ENCODE measurements at regions not wholly inside any gene's neighbourhood (a gene's known extent, or its start where the extent isn't known, plus 50 kb on each side); places are given as distances from the start of the nearest gene placed in this dataset.
"Not testable (repeated sequence)": the region's sequence is repeated elsewhere in the genome, so short reads cannot be mapped to it uniquely, and the experiment has no call there.

DNA sequence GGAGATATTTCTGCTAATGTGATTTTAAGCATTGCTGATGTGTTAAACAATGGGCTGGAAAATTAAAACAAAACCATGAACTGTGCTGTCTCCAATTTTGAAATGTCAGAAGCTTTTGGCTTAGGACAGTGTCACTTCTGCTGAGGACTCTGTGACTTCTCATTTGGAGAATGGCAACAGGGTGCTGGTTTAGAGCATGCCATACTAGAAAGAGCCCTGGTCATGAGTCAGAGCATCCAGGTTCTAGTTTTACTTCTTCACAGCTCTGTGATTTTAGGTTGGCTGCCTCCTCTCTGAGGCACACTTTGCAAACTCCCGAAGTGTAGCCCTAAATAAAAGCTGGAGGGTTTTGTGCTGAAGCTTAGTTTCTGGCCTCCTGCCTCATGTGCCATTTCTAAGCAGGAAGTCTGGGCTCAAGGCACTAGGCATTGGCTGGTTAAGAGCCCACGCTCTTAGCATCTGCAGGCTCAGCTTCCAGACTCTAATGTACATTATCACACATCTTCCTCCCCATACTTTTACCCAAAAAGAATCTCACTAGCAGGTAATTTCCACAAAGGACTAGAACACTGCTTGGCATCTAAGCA, 193.8 kb downstream of the CNTN3 start:
- DNase-seq (ENCODE audit: low spot score): no peak

DNA sequence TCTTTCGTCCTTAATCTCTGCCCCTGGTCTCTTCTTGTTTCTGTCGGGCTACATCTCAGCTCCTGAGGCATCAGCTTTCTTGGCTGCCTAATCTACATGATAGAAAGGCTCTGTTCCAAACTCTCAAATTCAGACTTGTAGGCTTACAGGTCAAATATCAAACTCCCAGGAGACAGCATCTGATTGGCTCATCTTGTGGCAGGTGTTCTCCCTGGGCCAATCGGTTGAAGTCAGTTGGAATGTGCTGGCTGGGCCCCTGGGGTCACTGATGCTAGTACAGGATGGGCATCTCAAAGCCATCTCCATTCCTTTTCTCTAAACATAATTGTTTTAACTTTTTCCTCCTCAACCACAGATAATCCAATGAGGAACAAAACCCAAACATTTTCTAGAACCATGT, 198.7 kb downstream of the CNTN3 start:
- no peak for DNase-seq (ENCODE audit: low spot score)

- DNase-seq (ENCODE audit: low spot score): no peak
These were observed 200.8 kb downstream of the CNTN3 start for GRCh38 chr3:74413547-74414241.

GRCh38 chr3:74410276-74410941, 204.1 kb downstream of the CNTN3 start:
- DNase-seq (ENCODE audit: low spot score): no peak

GRCh38 chr3:74409066-74409465, 205.4 kb downstream of the CNTN3 start:
- DNase-seq (ENCODE audit: low spot score): no peak

GRCh38 chr3:74403307-74403706, 211.2 kb downstream of the CNTN3 start:
- no peak for DNase-seq (ENCODE audit: low spot score)

DNA sequence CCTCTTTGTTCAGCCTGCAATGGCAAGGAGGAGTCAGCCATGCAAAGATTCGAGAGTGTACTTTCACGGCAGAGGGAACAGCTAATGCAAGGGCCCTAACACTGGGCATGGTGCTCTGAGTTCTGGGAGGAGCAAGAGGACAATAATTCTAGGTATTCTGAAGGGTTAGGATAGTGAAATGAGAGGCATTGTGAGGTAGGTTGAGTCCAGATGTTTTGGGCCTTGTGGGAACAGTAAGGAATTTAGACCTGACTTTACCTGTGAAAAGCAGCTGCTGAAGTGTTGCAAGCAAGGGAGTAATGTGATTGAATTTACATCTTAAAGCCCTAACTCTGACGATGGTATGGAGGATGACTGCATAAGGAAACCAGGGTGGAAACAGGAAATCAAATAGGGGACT, 211.6 kb downstream of the CNTN3 start:
- no peak for DNase-seq (ENCODE audit: low spot score)

DNA sequence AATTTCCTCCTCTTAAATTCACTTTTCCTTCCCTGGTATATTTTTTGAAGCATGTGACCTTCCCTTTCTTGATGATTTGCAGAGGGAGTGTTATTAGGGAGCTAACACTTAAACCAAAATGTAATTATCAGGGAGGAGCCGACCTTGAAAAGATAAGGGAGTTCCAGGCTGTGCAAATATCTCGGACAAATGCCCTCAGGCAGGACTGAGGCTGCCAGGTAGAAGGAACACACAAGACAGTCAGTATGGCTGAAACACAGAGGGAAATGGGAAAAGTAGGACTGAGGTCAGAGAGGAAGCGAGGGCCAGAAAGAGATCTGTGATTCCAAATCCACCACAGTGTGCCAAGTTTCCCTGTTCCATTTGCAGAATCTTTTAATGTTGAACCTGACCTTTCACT, 221.0 kb downstream of the CNTN3 start:
- no peak for DNase-seq (ENCODE audit: low spot score)

GRCh38 chr3:74390121-74390877, 224.2 kb downstream of the CNTN3 start:
- no peak for DNase-seq (ENCODE audit: low spot score)

- no peak for DNase-seq (ENCODE audit: low spot score)
These were observed 227.2 kb downstream of the CNTN3 start for GRCh38 chr3:74387111-74387735.

DNA sequence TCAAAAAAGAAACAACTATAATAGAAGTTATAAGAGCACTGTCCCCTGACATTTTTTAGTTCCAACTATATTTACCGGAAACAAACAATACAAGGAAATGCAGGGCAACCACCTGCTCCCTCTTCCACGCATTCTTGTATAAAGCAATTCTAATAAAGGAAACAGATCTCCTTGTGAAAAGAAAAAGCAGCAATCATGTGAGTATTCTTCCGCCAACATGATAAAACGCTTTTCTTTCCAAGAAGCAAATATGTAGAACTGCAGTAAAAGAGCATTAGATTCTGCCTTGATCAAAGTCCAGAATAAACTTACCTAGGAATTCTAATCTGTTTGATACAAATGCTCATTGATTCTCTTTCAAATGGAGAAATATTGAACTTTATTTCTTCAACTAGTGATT, 230.3 kb downstream of the CNTN3 start:
- no peak for DNase-seq (ENCODE audit: low spot score)

- DNase-seq (ENCODE audit: low spot score): no peak
These were observed 236.8 kb downstream of the CNTN3 start for GRCh38 chr3:74377669-74378068.

DNA sequence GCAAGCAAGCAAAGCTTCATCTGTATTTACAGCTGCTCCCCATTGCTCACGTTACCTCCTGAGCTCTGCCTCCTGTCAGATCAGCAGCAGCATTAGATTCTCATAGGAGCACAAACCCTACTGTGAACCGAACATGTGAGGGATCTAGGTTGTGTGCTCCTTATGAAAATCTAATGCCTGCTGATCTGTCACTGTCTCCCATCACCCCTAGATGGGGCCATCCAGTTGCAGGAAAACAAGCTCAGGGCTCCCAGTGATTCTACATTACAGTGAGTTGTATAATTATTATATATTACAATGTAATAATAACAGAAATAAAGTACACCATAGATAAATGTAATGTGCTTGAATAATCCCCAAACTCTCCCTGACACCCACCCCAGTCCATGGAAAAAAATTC, 238.1 kb downstream of the CNTN3 start:
- DNase-seq (ENCODE audit: low spot score): not testable (repeated sequence)

DNA sequence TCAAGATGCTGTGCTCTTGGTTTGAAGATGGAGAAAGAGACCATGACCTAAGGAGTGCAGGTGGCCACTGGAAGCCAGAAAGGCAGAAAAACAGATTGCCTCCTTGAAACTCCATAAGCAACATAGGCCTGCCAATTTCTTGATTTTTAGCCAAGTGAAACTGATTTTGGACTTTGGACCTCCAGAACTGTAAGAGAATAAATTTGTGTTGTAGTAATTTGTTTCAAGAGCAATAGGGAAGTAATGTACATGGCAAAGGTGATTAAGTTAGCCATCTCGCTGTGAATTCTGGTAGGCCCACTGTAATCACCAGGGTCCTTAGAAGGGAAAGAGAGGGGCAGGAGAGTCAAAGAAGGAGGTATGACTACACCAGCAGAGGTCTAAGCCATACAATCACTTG, 238.8 kb downstream of the CNTN3 start:
- no peak for DNase-seq (ENCODE audit: low spot score)

GRCh38 chr3:74372743-74373142, 241.7 kb downstream of the CNTN3 start:
- DNase-seq (ENCODE audit: low spot score): no peak

DNA sequence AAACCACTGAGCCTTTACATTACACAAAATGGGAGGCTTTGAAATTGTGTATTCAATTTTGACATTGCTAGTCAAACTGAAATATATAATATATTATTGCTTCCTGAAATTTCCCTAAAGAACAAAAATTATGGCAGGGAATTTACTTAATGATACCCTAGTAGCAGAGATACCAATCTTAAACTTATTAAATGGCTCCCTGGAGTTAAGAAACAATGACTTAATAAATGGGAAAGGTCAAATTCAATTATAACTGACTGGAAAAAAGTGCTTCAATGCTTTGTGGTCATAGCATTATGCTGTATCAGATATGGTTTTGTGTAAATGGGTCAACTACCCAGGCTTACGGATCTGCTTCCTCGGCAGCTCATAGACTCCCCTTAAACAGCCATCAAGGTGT, 244.1 kb downstream of the CNTN3 start:
- no peak for DNase-seq (ENCODE audit: low spot score)

DNA sequence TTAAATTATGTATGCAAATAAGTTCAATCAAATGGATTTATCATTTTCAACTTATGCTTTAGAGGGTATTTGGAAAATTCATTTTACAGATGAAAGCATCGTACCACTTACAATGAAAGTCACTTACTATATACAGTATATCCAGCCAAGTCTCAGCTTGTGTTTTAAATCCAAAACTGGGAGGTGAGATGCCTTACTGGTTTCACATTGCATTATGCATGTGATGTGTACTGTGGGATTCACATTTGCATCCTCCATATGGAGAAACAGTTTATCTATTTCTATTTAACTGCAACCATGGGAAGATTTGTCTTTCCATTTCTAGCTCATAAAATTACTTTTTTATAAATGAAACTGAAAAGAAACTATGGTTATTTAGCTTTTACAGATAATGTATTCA, 248.1 kb downstream of the CNTN3 start:
- DNase-seq (ENCODE audit: low spot score): no peak

- DNase-seq (ENCODE audit: low spot score): no peak
These were observed 251.1 kb downstream of the CNTN3 start for GRCh38 chr3:74363346-74363745.

DNA sequence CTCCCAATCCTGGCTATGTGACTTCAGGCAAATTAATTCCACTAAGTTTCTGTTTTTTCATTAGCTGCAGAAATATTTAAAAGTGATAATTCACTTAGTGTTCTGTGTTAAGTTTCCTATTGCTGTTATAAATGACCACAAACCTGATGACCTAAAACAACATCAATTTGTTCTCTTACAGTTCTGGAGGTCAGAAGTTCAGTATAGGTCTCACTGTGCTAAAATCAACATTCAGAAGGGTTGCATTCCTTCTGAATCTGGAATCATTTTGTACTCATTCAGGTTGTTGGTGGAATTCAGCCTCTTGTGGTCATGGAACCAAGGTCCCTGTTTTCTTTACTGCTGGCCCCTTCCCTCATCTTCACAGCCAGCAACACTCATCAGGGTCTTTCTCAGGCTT, 254.1 kb downstream of the CNTN3 start:
- no peak for DNase-seq (ENCODE audit: low spot score)

GRCh38 chr3:74357881-74358280, 256.6 kb downstream of the CNTN3 start:
- no peak for DNase-seq (ENCODE audit: low spot score)

DNA sequence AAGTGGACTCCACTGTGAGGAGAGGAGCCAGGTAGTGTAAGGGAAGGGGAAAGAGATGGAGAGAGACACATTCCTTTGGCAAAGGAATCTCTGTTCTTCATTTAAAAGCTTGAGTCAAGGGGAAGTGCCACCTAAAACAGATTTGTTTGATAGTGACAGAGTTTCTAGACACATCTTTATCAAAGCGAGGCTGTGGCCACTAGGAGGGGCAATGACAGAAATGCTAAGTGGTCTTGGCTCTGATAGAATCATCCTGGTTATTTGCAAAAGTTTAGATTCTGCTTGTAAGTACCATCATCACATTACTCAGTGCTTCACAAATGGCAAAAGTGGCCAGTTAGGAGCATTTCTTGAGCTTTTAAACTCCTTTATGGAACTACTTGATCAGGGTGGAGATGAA, 261.4 kb downstream of the CNTN3 start:
- no peak for DNase-seq (ENCODE audit: low spot score)

GRCh38 chr3:74352166-74352565, 262.3 kb downstream of the CNTN3 start:
- DNase-seq (ENCODE audit: low spot score): no peak
